PC-3 (cell line): ENCODE measurements at regions not wholly inside any gene's neighbourhood (a gene's known extent, or its start where the extent isn't known, plus 50 kb on each side); places are given as distances from the start of the nearest gene placed in this dataset.

Source experiments
- EZH2phosphoT487 ChIP-seq: fragments of 300-600 bp; sonication (generic); IDR thresholded peaks from 2 replicates; pipeline ENCODE4 v1.6.1; 2018; ENCODE audit warnings: mild to moderate bottlenecking, antibody characterized with exemption, low read length, borderline replicate concordance
- TF ChIP-seq, protein P1 (sequence below): fragments of 300-600 bp; sonication (generic); conservative IDR thresholded peaks from 2 replicates; pipeline ENCODE4 v1.5.1; 2017; ENCODE audit warnings: antibody characterized with exemption, low read depth, mild to moderate bottlenecking, low read length

DNA sequence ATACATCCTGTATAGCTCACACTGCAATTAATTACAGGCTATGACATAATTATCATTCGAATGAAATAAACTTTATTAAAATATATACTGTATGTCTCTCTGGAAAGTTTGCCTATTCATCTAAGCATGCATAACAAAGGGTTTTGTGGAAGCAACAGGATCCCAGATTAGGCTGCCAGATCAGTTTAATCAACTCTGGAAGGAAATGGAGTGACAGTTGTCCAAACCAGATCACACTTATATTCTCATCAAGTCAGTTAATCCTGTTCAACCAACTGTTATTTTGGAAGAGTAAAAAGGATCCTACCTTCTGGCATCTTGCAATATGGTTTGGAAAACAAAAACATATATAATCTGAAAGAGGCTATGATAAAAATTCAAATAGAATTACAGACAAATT, 312.2 kb downstream of the FAT4 start:
- TF ChIP-seq, protein P1, sequence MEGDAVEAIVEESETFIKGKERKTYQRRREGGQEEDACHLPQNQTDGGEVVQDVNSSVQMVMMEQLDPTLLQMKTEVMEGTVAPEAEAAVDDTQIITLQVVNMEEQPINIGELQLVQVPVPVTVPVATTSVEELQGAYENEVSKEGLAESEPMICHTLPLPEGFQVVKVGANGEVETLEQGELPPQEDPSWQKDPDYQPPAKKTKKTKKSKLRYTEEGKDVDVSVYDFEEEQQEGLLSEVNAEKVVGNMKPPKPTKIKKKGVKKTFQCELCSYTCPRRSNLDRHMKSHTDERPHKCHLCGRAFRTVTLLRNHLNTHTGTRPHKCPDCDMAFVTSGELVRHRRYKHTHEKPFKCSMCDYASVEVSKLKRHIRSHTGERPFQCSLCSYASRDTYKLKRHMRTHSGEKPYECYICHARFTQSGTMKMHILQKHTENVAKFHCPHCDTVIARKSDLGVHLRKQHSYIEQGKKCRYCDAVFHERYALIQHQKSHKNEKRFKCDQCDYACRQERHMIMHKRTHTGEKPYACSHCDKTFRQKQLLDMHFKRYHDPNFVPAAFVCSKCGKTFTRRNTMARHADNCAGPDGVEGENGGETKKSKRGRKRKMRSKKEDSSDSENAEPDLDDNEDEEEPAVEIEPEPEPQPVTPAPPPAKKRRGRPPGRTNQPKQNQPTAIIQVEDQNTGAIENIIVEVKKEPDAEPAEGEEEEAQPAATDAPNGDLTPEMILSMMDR: no peak
- no peak for TF ChIP-seq EZH2phosphoT487
